ENCODE measurements at regions not wholly inside any gene's neighbourhood (a gene's known extent, or its start where the extent isn't known, plus 50 kb on each side); places are given as distances from the start of the nearest gene placed in this dataset.

- in situ Hi-C loops (cut with HindIII; ENCODE audit: extremely low pct_ligation_motif_present, low pct_unique_long_range_greater_than_20kb) (no loop called here), intact Hi-C loops (cut with micrococcal nuclease; ENCODE audit: unreplicated experiment) (no loop called here)
- FAIRE-seq (no peak), DNase-seq (ENCODE audit: low spot score) (no peak), ATAC-seq (no peak)
- no peak overlapping the region for H2AFZ ChIP-seq (ENCODE audit: low read length)
- no peak overlapping the region for H3K9ac ChIP-seq (ENCODE audit: insufficient read depth, low read depth, low read length)
- no peak overlapping the region for H3K4me2 ChIP-seq (ENCODE audit: low read depth, low read length)
- WGBS (ENCODE audit: low lambda C conversion rate): 34% methylated on average over 11 of the region's 11 CpGs
- no peaks in the 10 kb centered on the region for H4K20me1 ChIP-seq (ENCODE audit: insufficient read depth, low read length)
- peaks cover 24% of the 10 kb centered on the region; the same call in 1 of the 2 replicates for H3K4me1 ChIP-seq (ENCODE audit: insufficient read depth, low read length)
- CTCF ChIA-PET (ENCODE audit: low intra/inter-chr PET ratio, low total read pairs): no interaction called here
- TF ChIP-seq ZNF180 (CRISPR knock-in tag; IDR thresholded peaks at IDR 0.05; ENCODE audit: borderline replicate concordance, low read depth): no peak
- TF ChIP-seq DR1 (CRISPR knock-in tag; IDR thresholded peaks at IDR 0.05): no peak
- no peak for TF ChIP-seq ZFP91 (CRISPR knock-in tag; IDR thresholded peaks at IDR 0.05; ENCODE audit: borderline replicate concordance)
- TF ChIP-seq HBP1 (CRISPR knock-in tag; IDR thresholded peaks at IDR 0.05; ENCODE audit: low read depth): no peak
- TF ChIP-seq ZNF629 (CRISPR knock-in tag; conservative IDR thresholded peaks at IDR 0.05): 0 out of 2 replicates have a peak, but pooled peaks have one; percentile 30
- TF ChIP-seq ZNF563 (CRISPR knock-in tag; IDR thresholded peaks at IDR 0.05): no peak
- no peak for TF ChIP-seq ZNF512 (CRISPR knock-in tag; IDR thresholded peaks at IDR 0.05)
- TF ChIP-seq HNF1B (CRISPR knock-in tag; IDR thresholded peaks at IDR 0.05): no peak
- TF ChIP-seq RNF219 (CRISPR knock-in tag; IDR thresholded peaks at IDR 0.05): no peak
- TF ChIP-seq KDM4B (CRISPR knock-in tag; IDR thresholded peaks at IDR 0.05): no peak
- no peak for TF ChIP-seq RCOR2 (CRISPR knock-in tag; IDR thresholded peaks at IDR 0.05)
- no peak for TF ChIP-seq SNAI1 (CRISPR knock-in tag; IDR thresholded peaks at IDR 0.05; ENCODE audit: borderline replicate concordance)
- TF ChIP-seq KDM1A (CRISPR knock-in tag; IDR thresholded peaks at IDR 0.05): peak; percentile 20; the same call in 1 of the 2 replicates
- TF ChIP-seq ZNF724P (CRISPR knock-in tag; IDR thresholded peaks at IDR 0.05; ENCODE audit: borderline replicate concordance): no peak
- peaks cover 0 to 12% of the 10 kb centered on the region in 2 experiments; a peak in 2 of 5 replicates for H3K27me3 ChIP-seq (ENCODE audit: control insufficient read depth in 1 of 2, insufficient read depth in 2 of 2, low read length in 2 of 2)
- H3K27ac ChIP-seq (ENCODE audit: extremely low read length, insufficient read depth, low read length): no peak overlapping the region
- H3K4me3 ChIP-seq (replicated peaks in 1 of 3; ENCODE audit: insufficient read depth in 1 of 3, low read depth in 2 of 3, low read length in 3 of 3): no peak overlapping the region
- BruUV-seq (replicated peaks): no TSS peak
- POLR2A ChIA-PET: no interaction called here
- 0 out of 2 replicates have a peak, but pooled peaks cover 3% of the 10 kb centered on the region for H3K9me3 ChIP-seq (ENCODE audit: low read length)
- H3K36me3 ChIP-seq (replicated peaks in 1 of 2; ENCODE audit: control insufficient read depth in 1 of 2, insufficient read depth in 2 of 2, low read length in 2 of 2): no peaks in the 10 kb centered on the region
- H3K79me2 ChIP-seq (ENCODE audit: insufficient read depth, low read length): no peaks in the 10 kb centered on the region
Observed at GRCh38 chr1:181151378-181152326, 63.2 kb downstream of the IER5 start.
